HepG2 (cell line): ENCODE measurements at regions not wholly inside any gene's neighbourhood (a gene's known extent, or its start where the extent isn't known, plus 50 kb on each side); places are given as distances from the start of the nearest gene placed in this dataset.

ENCODE experiments used
- ATAC-seq: fragments of 200-7000 bp; cut with Tn5 transposase; 3 replicates; pipeline ENCODE4 v1.9.1; 2020; ENCODE audit warnings: mild to moderate bottlenecking, moderate library complexity
- BruUV-seq: library from RNA; stranded (reverse); fragments of 400-500 nt; replicated peaks from 2 replicates; lab custom pipeline; 2021; lab: Mats Ljungman, UMichigan
- CTCF ChIA-PET: fragments of 300-600 bp; formaldehyde crosslinking; extraction: SDS; loops from one replicate; lab custom pipeline; 2021; ENCODE audit warnings: low total read pairs, inconsistent platforms, low intra/inter-chr PET ratio; lab: Yijun Ruan, JAX
- POLR2A ChIA-PET: fragments of 350-600 bp; sonication (Branson Sonifier 250); formaldehyde crosslinking; loops from one replicate; lab custom pipeline; 2020; ENCODE audit warnings: antibody characterized with exemption, inconsistent platforms; lab: Yijun Ruan, JAX
- DNase-seq: peaks from one replicate; pipeline ENCODE4 v3.0.0-alpha.2; 2015; ENCODE audit warnings: low spot score
- FAIRE-seq: peaks from 3 replicates; lab custom pipeline; 2011; peaks lifted over from hg19 to GRCh38; lab: Jason Lieb, UNC
- H2AFZ ChIP-seq: one replicate; pipeline ENCODE4 v1.6.1; 2011; ENCODE audit warnings: low read length, inconsistent platforms
- H3K27ac ChIP-seq: fragments of 300-600 bp; 3 replicates; pipeline ENCODE4 v1.8.0; 2011; ENCODE audit warnings: mixed run types, mild to moderate bottlenecking, mixed read lengths, low read length, inconsistent platforms; ENCODE audit not compliant: insufficient read depth; ENCODE audit errors: extremely low read length
- H3K27me3 ChIP-seq, 2 experiments: fragments of 200-600 bp in 1 of 2; 2 replicates in 1 of 2; 3 replicates in 1 of 2; pipeline versions ENCODE4 v1.6.0 to v1.8.0; 2011; ENCODE audit warnings: low read length in 2 of 2, mild to moderate bottlenecking in 2 of 2, moderate library complexity in 2 of 2, inconsistent platforms in 1 of 2; ENCODE audit not compliant: insufficient read depth in 2 of 2, control insufficient read depth in 1 of 2
- H3K36me3 ChIP-seq, 2 experiments: fragments of 200-600 bp in 1 of 2; replicated peaks in 1 of 2; 2 replicates in 1 of 2; 3 replicates in 1 of 2; pipeline versions ENCODE4 v1.5.1 to v1.8.0; 2011; ENCODE audit warnings: low read length in 2 of 2, inconsistent platforms in 1 of 2; ENCODE audit not compliant: insufficient read depth in 2 of 2, control insufficient read depth in 1 of 2
- H3K4me1 ChIP-seq: 2 replicates; pipeline ENCODE4 v1.5.1; 2012; ENCODE audit warnings: low read length, inconsistent platforms; ENCODE audit not compliant: insufficient read depth
- H3K4me2 ChIP-seq: 2 replicates; pipeline ENCODE4 v1.6.0; 2011; ENCODE audit warnings: low read depth, low read length, inconsistent platforms
- H3K4me3 ChIP-seq, 3 experiments: fragments of 200-600 bp in 1 of 3; sonication (generic), shearing (Covaris generic) in 1 of 3; replicated peaks in 1 of 3; 2 replicates each; pipeline ENCODE4 v1.5.1; 2011 to 2016; ENCODE audit warnings: low read length in 3 of 3, inconsistent platforms in 2 of 3, low read depth in 2 of 3, mild to moderate bottlenecking in 2 of 3, control low read depth in 1 of 3, mixed read lengths in 1 of 3; ENCODE audit not compliant: insufficient read depth in 1 of 3
- H3K79me2 ChIP-seq: one replicate; pipeline ENCODE4 v1.6.1; 2011; ENCODE audit warnings: low read length, inconsistent platforms; ENCODE audit not compliant: insufficient read depth
- H3K9ac ChIP-seq: 2 replicates; pipeline ENCODE4 v1.6.0; 2011; ENCODE audit warnings: mild to moderate bottlenecking, low read depth, low read length, inconsistent platforms; ENCODE audit not compliant: insufficient read depth
- H3K9me3 ChIP-seq: 2 replicates; pipeline ENCODE4 v1.5.1; 2012; ENCODE audit warnings: mild to moderate bottlenecking, low read length
- H4K20me1 ChIP-seq: 2 replicates; pipeline ENCODE4 v1.6.0; 2011; ENCODE audit warnings: inconsistent platforms, mild to moderate bottlenecking, low read length, moderate library complexity; ENCODE audit not compliant: insufficient read depth
- ARID3A ChIP-seq: IDR thresholded peaks from 2 replicates; pipeline ENCODE4 v1.6.1; 2012; ENCODE audit warnings: low read depth, low read length, improper control_type of control experiment
- ATF3 ChIP-seq: sonication (generic); formaldehyde crosslinking; IDR thresholded peaks from 2 replicates; pipeline ENCODE4 v1.4.0; 2020; ENCODE audit warnings: missing genetic modification reagents
- CBX2 ChIP-seq, 2 experiments: fragments of 200-600 bp in 1 of 2; sonication (generic); formaldehyde crosslinking in 1 of 2; IDR thresholded peaks; 2 replicates each; pipeline versions ENCODE4 v1.7.0 to v1.8.1; 2018 to 2022; ENCODE audit warnings: low read depth in 2 of 2, low read length in 1 of 2, mild to moderate bottlenecking in 1 of 2, missing genetic modification reagents in 1 of 2
- HOXA7 ChIP-seq: sonication (generic); formaldehyde crosslinking; IDR thresholded peaks from 2 replicates; pipeline ENCODE4 v1.8.1; 2022; ENCODE audit warnings: mild to moderate bottlenecking, missing genetic modification reagents, moderate library complexity
- MATR3 ChIP-seq: sonication (generic); formaldehyde crosslinking; IDR thresholded peaks from 2 replicates; pipeline ENCODE4 v1.4.0; 2020; ENCODE audit warnings: missing genetic modification reagents
- PITX1 ChIP-seq: sonication (generic); formaldehyde crosslinking; IDR thresholded peaks from 2 replicates; pipeline ENCODE4 v1.5.1; 2020; ENCODE audit warnings: mild to moderate bottlenecking, missing genetic modification reagents
- RARA ChIP-seq: IDR thresholded peaks from 2 replicates; pipeline ENCODE4 v1.6.1; 2016; ENCODE audit warnings: missing genetic modification reagents, missing compliant biosample characterization
- TMF1 ChIP-seq: sonication (generic); formaldehyde crosslinking; IDR thresholded peaks from 2 replicates; pipeline ENCODE4 v1.8.1; 2022; ENCODE audit warnings: low read depth, missing genetic modification reagents
- XBP1 ChIP-seq: sonication (generic); formaldehyde crosslinking; IDR thresholded peaks from 2 replicates; pipeline ENCODE4 v1.5.0; 2020; ENCODE audit warnings: missing genetic modification reagents
- ZNF253 ChIP-seq: sonication (generic); formaldehyde crosslinking; IDR thresholded peaks from 2 replicates; pipeline ENCODE4 v1.8.0; 2022; ENCODE audit warnings: mild to moderate bottlenecking, missing genetic modification reagents, borderline replicate concordance
- ZNF597 ChIP-seq: sonication (generic); formaldehyde crosslinking; IDR thresholded peaks from 2 replicates; pipeline ENCODE4 v1.5.0; 2020; ENCODE audit warnings: missing genetic modification reagents
- WGBS: methylation state at CpG from one replicate; pipeline ENCODE4 v1.1.6; 2017; ENCODE audit warnings: low lambda C conversion rate; 5-methylcytosine and 5-hydroxymethylcytosine counted together
- in situ Hi-C: cut with HindIII; loops from 2 replicates; pipeline ENCODE4 v1.10.0; 2017; ENCODE audit warnings: low pct_unique_long_range_greater_than_20kb; ENCODE audit not compliant: extremely low pct_ligation_motif_present
- intact Hi-C: fragments of 100-400 bp; cut with micrococcal nuclease; formaldehyde crosslinking; loops from one replicate; pipeline ENCODE4 v1.10.0; 2022; ENCODE audit not compliant: unreplicated experiment
- TF ChIP-seq, protein P1 (sequence below), 2 experiments: IDR thresholded peaks; 2 replicates each; pipeline ENCODE4 v1.6.1; 2011 to 2012; ENCODE audit warnings: low read length in 2 of 2, borderline replicate concordance in 1 of 2, low read depth in 1 of 2, mild to moderate bottlenecking in 1 of 2, moderate library complexity in 1 of 2
- TF ChIP-seq, protein P2 (sequence below): sonication (generic); formaldehyde crosslinking; IDR thresholded peaks from 2 replicates; pipeline ENCODE4 v1.4.0; 2020; ENCODE audit warnings: missing genetic modification reagents, borderline replicate concordance
- TF ChIP-seq, protein P3 (sequence below): sonication (generic); formaldehyde crosslinking; IDR thresholded peaks from 2 replicates; pipeline ENCODE4 v1.5.1; 2020; ENCODE audit warnings: mild to moderate bottlenecking, missing genetic modification reagents, moderate library complexity

DNA sequence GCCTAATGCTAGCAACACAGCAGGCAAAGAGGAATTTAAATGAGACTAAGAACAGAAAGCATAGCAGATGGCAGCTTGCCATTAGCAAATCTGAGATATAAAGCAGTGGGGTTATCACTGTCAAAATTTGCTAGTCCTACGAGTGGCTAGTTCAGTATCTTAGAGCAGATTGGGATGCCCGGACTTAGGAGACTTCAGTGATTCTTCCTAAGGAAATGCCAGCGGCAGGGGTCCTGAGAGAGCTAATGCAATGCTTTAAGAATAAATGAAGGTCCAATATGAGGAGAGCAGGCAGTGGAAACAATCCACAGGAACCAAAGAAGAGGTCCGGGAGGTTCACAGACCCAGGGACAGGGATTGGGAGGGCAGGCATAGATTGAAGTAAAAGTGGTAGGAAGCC is 169.3 kb upstream of the NPSR1 start (continued):
- TF ChIP-seq XBP1 (no peak), MATR3 (CRISPR knock-in tag) (no peak), RARA (CRISPR knock-in tag) (no peak), CBX2 (IDR thresholded peaks at IDR 0.05; ENCODE audit: low read depth, low read length) (no peak), CBX2 (CRISPR knock-in tag; IDR thresholded peaks at IDR 0.05; ENCODE audit: low read depth) (no peak)

GRCh38 chr7:34491899-34492298 is 166.1 kb upstream of the NPSR1 start:
- H3K27me3 ChIP-seq: no peaks in the 10 kb centered on the region
- no TSS peak for BruUV-seq
- ChIA-PET CTCF (no interaction called here), POLR2A (no interaction called here)
- no peak overlapping the region for H3K27ac ChIP-seq
- ATAC-seq (no peak), FAIRE-seq (no peak), DNase-seq (no peak)
- no peak overlapping the region for H2AFZ ChIP-seq
- H3K9ac ChIP-seq: no peak overlapping the region
- no peaks in the 10 kb centered on the region for H4K20me1 ChIP-seq
- no peaks in the 10 kb centered on the region for H3K4me1 ChIP-seq
- no peaks in the 10 kb centered on the region for H3K9me3 ChIP-seq
- no peak overlapping the region for H3K4me3 ChIP-seq
- WGBS: 98% methylated on average over 3 of the region's 3 CpGs
- no peaks in the 10 kb centered on the region for H3K79me2 ChIP-seq
- peaks cover 0 to 2% of the 10 kb centered on the region in 2 experiments; a peak in 1 of 5 replicates for H3K36me3 ChIP-seq
- intact Hi-C loops (no loop called here), in situ Hi-C loops (no loop called here)
- TF ChIP-seq ARID3A (no peak), TMF1 (CRISPR knock-in tag) (no peak), ZNF253 (CRISPR knock-in tag) (no peak), ATF3 (CRISPR knock-in tag) (no peak), HOXA7 (CRISPR knock-in tag) (no peak), PITX1 (no peak), ZNF597 (no peak)
- TF ChIP-seq, protein P1, sequence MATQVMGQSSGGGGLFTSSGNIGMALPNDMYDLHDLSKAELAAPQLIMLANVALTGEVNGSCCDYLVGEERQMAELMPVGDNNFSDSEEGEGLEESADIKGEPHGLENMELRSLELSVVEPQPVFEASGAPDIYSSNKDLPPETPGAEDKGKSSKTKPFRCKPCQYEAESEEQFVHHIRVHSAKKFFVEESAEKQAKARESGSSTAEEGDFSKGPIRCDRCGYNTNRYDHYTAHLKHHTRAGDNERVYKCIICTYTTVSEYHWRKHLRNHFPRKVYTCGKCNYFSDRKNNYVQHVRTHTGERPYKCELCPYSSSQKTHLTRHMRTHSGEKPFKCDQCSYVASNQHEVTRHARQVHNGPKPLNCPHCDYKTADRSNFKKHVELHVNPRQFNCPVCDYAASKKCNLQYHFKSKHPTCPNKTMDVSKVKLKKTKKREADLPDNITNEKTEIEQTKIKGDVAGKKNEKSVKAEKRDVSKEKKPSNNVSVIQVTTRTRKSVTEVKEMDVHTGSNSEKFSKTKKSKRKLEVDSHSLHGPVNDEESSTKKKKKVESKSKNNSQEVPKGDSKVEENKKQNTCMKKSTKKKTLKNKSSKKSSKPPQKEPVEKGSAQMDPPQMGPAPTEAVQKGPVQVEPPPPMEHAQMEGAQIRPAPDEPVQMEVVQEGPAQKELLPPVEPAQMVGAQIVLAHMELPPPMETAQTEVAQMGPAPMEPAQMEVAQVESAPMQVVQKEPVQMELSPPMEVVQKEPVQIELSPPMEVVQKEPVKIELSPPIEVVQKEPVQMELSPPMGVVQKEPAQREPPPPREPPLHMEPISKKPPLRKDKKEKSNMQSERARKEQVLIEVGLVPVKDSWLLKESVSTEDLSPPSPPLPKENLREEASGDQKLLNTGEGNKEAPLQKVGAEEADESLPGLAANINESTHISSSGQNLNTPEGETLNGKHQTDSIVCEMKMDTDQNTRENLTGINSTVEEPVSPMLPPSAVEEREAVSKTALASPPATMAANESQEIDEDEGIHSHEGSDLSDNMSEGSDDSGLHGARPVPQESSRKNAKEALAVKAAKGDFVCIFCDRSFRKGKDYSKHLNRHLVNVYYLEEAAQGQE (IDR thresholded peaks at IDR 0.05; ENCODE audit: borderline replicate concordance in 1 of 2, low read depth in 1 of 2, low read length in 2 of 2): no peak
- TF ChIP-seq, protein P2, sequence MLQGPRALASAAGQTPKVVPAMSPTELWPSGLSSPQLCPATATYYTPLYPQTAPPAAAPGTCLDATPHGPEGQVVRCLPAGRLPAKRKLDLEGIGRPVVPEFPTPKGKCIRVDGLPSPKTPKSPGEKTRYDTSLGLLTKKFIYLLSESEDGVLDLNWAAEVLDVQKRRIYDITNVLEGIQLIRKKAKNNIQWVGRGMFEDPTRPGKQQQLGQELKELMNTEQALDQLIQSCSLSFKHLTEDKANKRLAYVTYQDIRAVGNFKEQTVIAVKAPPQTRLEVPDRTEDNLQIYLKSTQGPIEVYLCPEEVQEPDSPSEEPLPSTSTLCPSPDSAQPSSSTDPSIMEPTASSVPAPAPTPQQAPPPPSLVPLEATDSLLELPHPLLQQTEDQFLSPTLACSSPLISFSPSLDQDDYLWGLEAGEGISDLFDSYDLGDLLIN: no peak
- TF ChIP-seq, protein P3, sequence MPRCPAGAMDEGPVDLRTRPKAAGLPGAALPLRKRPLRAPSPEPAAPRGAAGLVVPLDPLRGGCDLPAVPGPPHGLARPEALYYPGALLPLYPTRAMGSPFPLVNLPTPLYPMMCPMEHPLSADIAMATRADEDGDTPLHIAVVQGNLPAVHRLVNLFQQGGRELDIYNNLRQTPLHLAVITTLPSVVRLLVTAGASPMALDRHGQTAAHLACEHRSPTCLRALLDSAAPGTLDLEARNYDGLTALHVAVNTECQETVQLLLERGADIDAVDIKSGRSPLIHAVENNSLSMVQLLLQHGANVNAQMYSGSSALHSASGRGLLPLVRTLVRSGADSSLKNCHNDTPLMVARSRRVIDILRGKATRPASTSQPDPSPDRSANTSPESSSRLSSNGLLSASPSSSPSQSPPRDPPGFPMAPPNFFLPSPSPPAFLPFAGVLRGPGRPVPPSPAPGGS (CRISPR knock-in tag): no peak
- no peak overlapping the region for H3K4me2 ChIP-seq
